Prostate gland (tissue), 2 donors: ENCODE measurements at regions not wholly inside any gene's neighbourhood (a gene's known extent, or its start where the extent isn't known, plus 50 kb on each side); places are given as distances from the start of the nearest gene placed in this dataset.

Source experiments
- DNase-seq: peaks from one replicate; pipeline ENCODE4 v3.0.0-alpha.2; 2019; ENCODE audit warnings: low spot score
- H3K27ac ChIP-seq, 2 donors: fragments of 200-600 bp; sonication (generic); 2 replicates each; pipeline ENCODE4 v1.5.1; 2017 to 2019
- H3K27me3 ChIP-seq: fragments of 200-600 bp; sonication (generic); replicated peaks from 2 replicates; pipeline ENCODE4 v1.5.1; 2019; ENCODE audit not compliant: insufficient read depth
- H3K36me3 ChIP-seq, 2 donors: fragments of 200-600 bp; sonication (generic); 1 replicate in 1 of 2; 2 replicates in 1 of 2; pipeline versions ENCODE4 v1.5.1 to v1.8.1; 2017 to 2019
- H3K4me1 ChIP-seq: fragments of 200-600 bp; sonication (generic); replicated peaks from 2 replicates; pipeline ENCODE4 v1.5.1; 2019
- H3K4me3 ChIP-seq, 2 donors: fragments of 200-600 bp; sonication (generic); 2 replicates each; pipeline ENCODE4 v1.5.1; 2017 to 2019
- H3K9me3 ChIP-seq: fragments of 200-600 bp; sonication (generic); 2 replicates; pipeline ENCODE4 v1.5.1; 2017
- CTCF ChIP-seq, 4 experiments: fragments of 200-600 bp in 2 of 4; fragments of 450-650 bp in 2 of 4; sonication (generic) in 2 of 4; IDR thresholded peaks; 1 replicate in 3 of 4; 2 replicates in 1 of 4; pipeline ENCODE4 v1.5.1; 2016 to 2019; ENCODE audit warnings: antibody characterized with exemption in 4 of 4, mild to moderate bottlenecking in 2 of 4, moderate library complexity in 2 of 4
- POLR2A ChIP-seq: fragments of 450-650 bp; IDR thresholded peaks from one replicate; pipeline ENCODE4 v1.6.1; 2016; ENCODE audit warnings: antibody characterized with exemption, mild to moderate bottlenecking
- POLR2AphosphoS5 ChIP-seq: sonication (generic); formaldehyde crosslinking; IDR thresholded peaks from one replicate; pipeline ENCODE4 v1.6.1; 2017; ENCODE audit warnings: antibody characterized with exemption
- WGBS: methylation state at CpG from one replicate; pipeline ENCODE4 v1.1.5; 2018; 5-methylcytosine and 5-hydroxymethylcytosine counted together
- intact Hi-C: fragments of 100-400 bp; cut with DNase I; formaldehyde crosslinking; loops from one replicate; pipeline ENCODE4 v1.14.2; 2022

GRCh38 chr9:135309763-135310125 is 169.8 kb upstream of the PPP1R26 start:
- intact Hi-C loops, result no loop called here
- Histone ChIP-seq H3K36me3 (no peaks in the 10 kb centered on the region), H3K9me3 (no peaks in the 10 kb centered on the region), H3K27me3 (peaks cover 18% of the 10 kb centered on the region), H3K4me1 (no peaks in the 10 kb centered on the region), H3K27ac (no peak overlapping the region), H3K4me3 (no peak overlapping the region)
- TF ChIP-seq CTCF (IDR thresholded peaks at IDR 0.05) (no peak), POLR2AphosphoS5 (no peak), POLR2A (no peak)
- DNase-seq, result no peak
- 93% methylated on average over 11 of the region's 11 CpGs for WGBS

- Histone ChIP-seq H3K4me3 (no peak overlapping the region), H3K27me3 (peaks cover 18% of the 10 kb centered on the region), H3K27ac (no peak overlapping the region), H3K36me3 (no peaks in the 10 kb centered on the region), H3K4me1 (no peaks in the 10 kb centered on the region), H3K9me3 (no peaks in the 10 kb centered on the region)
- 64% methylated on average over 8 of the region's 8 CpGs for WGBS
- intact Hi-C loops, result no loop called here
- no peak for TF ChIP-seq POLR2A
- no peak for TF ChIP-seq POLR2AphosphoS5
- TF ChIP-seq CTCF (IDR thresholded peaks at IDR 0.05), result no peak
- DNase-seq, result no peak
Measured at GRCh38 chr9:135310134-135310533, 169.4 kb upstream of the PPP1R26 start.

GRCh38 chr9:135315572-135315971 is 164.0 kb upstream of the PPP1R26 start:
- intact Hi-C loops, result no loop called here
- no peak for TF ChIP-seq POLR2AphosphoS5
- TF ChIP-seq POLR2A, result no peak
- TF ChIP-seq CTCF (IDR thresholded peaks at IDR 0.05), result no peak
- Histone ChIP-seq H3K4me3 (no peak overlapping the region), H3K27ac (no peak overlapping the region), H3K9me3 (no peaks in the 10 kb centered on the region), H3K4me1 (no peaks in the 10 kb centered on the region), H3K36me3 (no peaks in the 10 kb centered on the region), H3K27me3 (peaks cover 2% of the 10 kb centered on the region)
- 94% methylated on average over 9 of the region's 9 CpGs for WGBS
- DNase-seq, result no peak

- no peak for TF ChIP-seq CTCF (IDR thresholded peaks at IDR 0.05)
- no peak for TF ChIP-seq POLR2A
- no peak for TF ChIP-seq POLR2AphosphoS5
- intact Hi-C loops, result no loop called here
Measured at GRCh38 chr9:135320331-135320730, 159.3 kb upstream of the PPP1R26 start.

GRCh38 chr9:135320943-135321342 is 158.6 kb upstream of the PPP1R26 start:
- no peak overlapping the region for H3K4me3 ChIP-seq
- TF ChIP-seq CTCF (IDR thresholded peaks at IDR 0.05) (no peak), POLR2AphosphoS5 (no peak), POLR2A (no peak)
- H3K4me1 ChIP-seq, result no peaks in the 10 kb centered on the region
- H3K27me3 ChIP-seq, result peaks cover 1% of the 10 kb centered on the region
- no peak overlapping the region for H3K27ac ChIP-seq
- H3K36me3 ChIP-seq, result no peaks in the 10 kb centered on the region
- DNase-seq, result no peak
- 89% methylated on average over 6 of the region's 6 CpGs for WGBS
- intact Hi-C loops, result no loop called here
- no peaks in the 10 kb centered on the region for H3K9me3 ChIP-seq

More at GRCh38 chr9:135320331-135320730, 159.3 kb upstream of the PPP1R26 start:
- no peak for DNase-seq
- WGBS, result 94% methylated on average over 6 of the region's 6 CpGs
- Histone ChIP-seq H3K27me3 (no peaks in the 10 kb centered on the region), H3K36me3 (no peaks in the 10 kb centered on the region), H3K4me3 (no peak overlapping the region), H3K4me1 (no peaks in the 10 kb centered on the region), H3K27ac (no peak overlapping the region), H3K9me3 (no peaks in the 10 kb centered on the region)
